SK-N-SH treated with all-trans-retinoic acid at 6 μM for 48 hours (cell line): ENCODE measurements at regions not wholly inside any gene's neighbourhood (a gene's known extent, or its start where the extent isn't known, plus 50 kb on each side); places are given as distances from the start of the nearest gene placed in this dataset.

ENCODE experiments used
- ATAC-seq: fragments of 200-7000 bp; cut with Tn5 transposase; 3 replicates; pipeline ENCODE4 v1.9.1; 2020; ENCODE audit warnings: mild to moderate bottlenecking, moderate library complexity
- ARNTL ChIP-seq: fragments of 450-650 bp; formaldehyde crosslinking; IDR thresholded peaks from 2 replicates; pipeline ENCODE4 v1.5.0; 2020; ENCODE audit warnings: low read depth, mild to moderate bottlenecking, moderate library complexity, borderline replicate concordance
- BACH2 ChIP-seq: fragments of 250-450 bp; sonication (Bioruptor Pico); IDR thresholded peaks from 2 replicates; pipeline ENCODE4 v1.9.0; 2021; ENCODE audit warnings: mild to moderate bottlenecking, borderline replicate concordance
- CREB5 ChIP-seq: fragments of 250-450 bp; sonication (Bioruptor Pico); IDR thresholded peaks from 2 replicates; pipeline ENCODE4 v1.5.1; 2020; ENCODE audit warnings: low read depth, mild to moderate bottlenecking, moderate library complexity
- CSDC2 ChIP-seq: fragments of 250-450 bp; sonication (Bioruptor Pico); IDR thresholded peaks from 2 replicates; pipeline ENCODE4 v1.5.0; 2020; ENCODE audit warnings: mild to moderate bottlenecking, moderate library complexity
- ESRRG ChIP-seq: fragments of 250-450 bp; sonication (Bioruptor Pico); IDR thresholded peaks from 2 replicates; pipeline ENCODE4 v1.6.1; 2021; ENCODE audit warnings: mild to moderate bottlenecking
- GLIS3 ChIP-seq: fragments of 250-450 bp; sonication (Bioruptor Pico); IDR thresholded peaks from 2 replicates; pipeline ENCODE4 v1.5.0; 2020; ENCODE audit warnings: mild to moderate bottlenecking, moderate library complexity
- ISL1 ChIP-seq: fragments of 250-450 bp; sonication (Bioruptor Pico); IDR thresholded peaks from 2 replicates; pipeline ENCODE4 v2.1.2; 2022; ENCODE audit warnings: mild to moderate bottlenecking, moderate library complexity
- OSR1 ChIP-seq: fragments of 250-450 bp; sonication (Bioruptor Pico); IDR thresholded peaks from 2 replicates; pipeline ENCODE4 v1.8.0; 2022; ENCODE audit warnings: moderate library complexity, mild to moderate bottlenecking, inconsistent platforms
- PPARA ChIP-seq: fragments of 250-450 bp; sonication (Bioruptor Pico); IDR thresholded peaks from 2 replicates; pipeline ENCODE4 v1.5.0; 2020; ENCODE audit warnings: mild to moderate bottlenecking, borderline replicate concordance
- RARB ChIP-seq: fragments of 250-450 bp; sonication (Bioruptor Pico); IDR thresholded peaks from 2 replicates; pipeline ENCODE4 v1.8.0; 2021; ENCODE audit warnings: mild to moderate bottlenecking, moderate library complexity
- SNAI2 ChIP-seq: fragments of 250-450 bp; sonication (Bioruptor Pico); IDR thresholded peaks from 2 replicates; pipeline ENCODE4 v1.5.0; 2020; ENCODE audit warnings: mild to moderate bottlenecking, moderate library complexity
- TCF4 ChIP-seq: fragments of 250-450 bp; sonication (Bioruptor Pico); IDR thresholded peaks from 2 replicates; pipeline ENCODE4 v1.8.0; 2021; ENCODE audit warnings: mild to moderate bottlenecking, moderate library complexity, borderline replicate concordance
- TOX ChIP-seq: fragments of 250-450 bp; sonication (Bioruptor Pico); IDR thresholded peaks from 2 replicates; pipeline ENCODE4 v1.8.0; 2021; ENCODE audit warnings: mild to moderate bottlenecking, moderate library complexity, borderline replicate concordance
- TSHZ2 ChIP-seq: fragments of 250-450 bp; sonication (Bioruptor Pico); IDR thresholded peaks from 2 replicates; pipeline ENCODE4 v1.5.0; 2020; ENCODE audit warnings: mild to moderate bottlenecking, moderate library complexity
- ZC3H10 ChIP-seq: fragments of 250-450 bp; sonication (Bioruptor Pico); IDR thresholded peaks from 2 replicates; pipeline ENCODE4 v1.5.1; 2021; ENCODE audit warnings: mild to moderate bottlenecking, moderate library complexity
- ZFP3 ChIP-seq: fragments of 250-450 bp; sonication (Bioruptor Pico); IDR thresholded peaks from 2 replicates; pipeline ENCODE4 v1.5.0; 2020; ENCODE audit warnings: mild to moderate bottlenecking, moderate library complexity
- ZFP30 ChIP-seq: fragments of 450-650 bp; formaldehyde crosslinking; IDR thresholded peaks from 2 replicates; pipeline ENCODE4 v1.5.0; 2022; ENCODE audit warnings: mild to moderate bottlenecking, moderate library complexity
- ZNF70 ChIP-seq: fragments of 450-650 bp; formaldehyde crosslinking; IDR thresholded peaks from 2 replicates; pipeline ENCODE4 v1.5.0; 2020; ENCODE audit warnings: mild to moderate bottlenecking, moderate library complexity
- ZNF8 ChIP-seq: fragments of 450-650 bp; formaldehyde crosslinking; IDR thresholded peaks from 2 replicates; pipeline ENCODE4 v1.5.0; 2020; ENCODE audit warnings: mild to moderate bottlenecking, moderate library complexity
- TF ChIP-seq, protein P1 (sequence below): fragments of 250-450 bp; sonication (Bioruptor Pico); IDR thresholded peaks from 2 replicates; pipeline ENCODE4 v1.8.0; 2021; ENCODE audit warnings: low read depth, mild to moderate bottlenecking, moderate library complexity, borderline replicate concordance

DNA sequence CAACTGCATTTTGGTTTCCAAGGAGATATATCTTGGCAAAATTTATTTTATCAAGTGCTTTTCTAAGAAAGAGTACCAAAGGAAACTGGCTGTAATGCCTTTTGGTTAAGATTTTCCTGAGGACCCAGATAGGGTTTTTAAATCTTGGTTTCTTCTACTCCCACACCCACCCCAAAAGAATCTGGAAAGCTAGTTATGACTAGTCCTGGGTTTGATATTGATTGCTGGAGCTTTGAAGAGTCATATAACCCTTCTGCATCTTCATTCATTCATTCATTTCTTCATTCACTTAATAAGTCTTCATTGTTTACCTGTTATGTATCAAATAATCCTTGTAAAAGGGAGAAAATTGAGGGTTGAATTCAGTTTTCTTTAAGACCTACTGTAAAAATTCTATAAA is 425.2 kb downstream of the PCNX1 start:
- no peak for TF ChIP-seq OSR1 (CRISPR knock-in tag)
- TF ChIP-seq TCF4 = no peak
- no peak for TF ChIP-seq ISL1
- no peak for TF ChIP-seq PPARA
- TF ChIP-seq GLIS3 = no peak
- TF ChIP-seq TOX (CRISPR knock-in tag) = no peak
- no peak for TF ChIP-seq ZNF8 (CRISPR knock-in tag)
- TF ChIP-seq, protein P1, sequence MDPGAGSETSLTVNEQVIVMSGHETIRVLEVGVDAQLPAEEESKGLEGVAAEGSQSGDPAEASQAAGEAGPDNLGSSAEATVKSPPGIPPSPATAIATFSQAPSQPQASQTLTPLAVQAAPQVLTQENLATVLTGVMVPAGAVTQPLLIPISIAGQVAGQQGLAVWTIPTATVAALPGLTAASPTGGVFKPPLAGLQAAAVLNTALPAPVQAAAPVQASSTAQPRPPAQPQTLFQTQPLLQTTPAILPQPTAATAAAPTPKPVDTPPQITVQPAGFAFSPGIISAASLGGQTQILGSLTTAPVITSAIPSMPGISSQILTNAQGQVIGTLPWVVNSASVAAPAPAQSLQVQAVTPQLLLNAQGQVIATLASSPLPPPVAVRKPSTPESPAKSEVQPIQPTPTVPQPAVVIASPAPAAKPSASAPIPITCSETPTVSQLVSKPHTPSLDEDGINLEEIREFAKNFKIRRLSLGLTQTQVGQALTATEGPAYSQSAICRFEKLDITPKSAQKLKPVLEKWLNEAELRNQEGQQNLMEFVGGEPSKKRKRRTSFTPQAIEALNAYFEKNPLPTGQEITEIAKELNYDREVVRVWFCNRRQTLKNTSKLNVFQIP (CRISPR knock-in tag) = no peak
- TF ChIP-seq ZFP3 (CRISPR knock-in tag) = no peak
- TF ChIP-seq, all 23 proteins: peak for 0
- ATAC-seq = no peak

- no peak for ATAC-seq
- TF ChIP-seq ZNF8 (CRISPR knock-in tag) (no peak), TSHZ2 (CRISPR knock-in tag) (no peak), ARNTL (CRISPR knock-in tag) (no peak), GLIS3 (no peak), PPARA (no peak), ZC3H10 (CRISPR knock-in tag) (no peak), TCF4 (no peak), ISL1 (no peak), BACH2 (no peak), RARB (CRISPR knock-in tag) (no peak), CSDC2 (CRISPR knock-in tag) (no peak), ESRRG (CRISPR knock-in tag) (no peak), ZNF70 (CRISPR knock-in tag) (no peak)
Observed at GRCh38 chr14:71333705-71334104, 426.4 kb downstream of the PCNX1 start.

DNA sequence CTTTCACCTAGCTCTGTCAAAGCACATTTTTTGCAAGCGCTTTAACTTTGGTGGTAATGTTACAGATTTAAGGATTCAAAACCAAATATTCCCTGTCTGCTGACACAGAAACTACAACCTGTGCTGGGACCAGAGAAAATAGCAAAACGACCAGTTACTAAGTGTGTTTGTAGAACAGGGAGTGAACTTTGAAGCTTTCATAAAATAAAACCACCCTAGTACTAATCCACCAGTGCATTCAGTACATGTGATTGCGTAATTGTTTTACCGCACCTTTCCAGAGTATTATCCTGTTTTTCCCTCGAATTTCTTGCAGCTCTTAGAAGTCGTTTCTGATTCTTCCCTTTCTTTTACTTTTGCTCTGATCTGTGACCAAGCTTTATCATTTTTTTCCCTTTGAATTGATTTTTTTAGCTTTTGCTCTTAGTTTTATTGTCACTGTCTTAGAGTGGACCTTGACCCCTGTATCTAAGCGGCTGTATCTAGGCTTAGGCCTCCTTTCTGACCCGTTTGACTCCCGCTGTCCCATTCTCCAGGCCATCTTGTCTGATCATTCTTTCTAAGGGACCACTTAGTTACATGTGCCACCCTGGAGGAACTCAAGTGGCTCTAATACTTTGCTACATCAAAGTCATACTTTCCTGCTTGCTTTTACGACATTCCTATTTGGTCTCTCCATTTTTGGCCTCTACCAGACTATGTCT is 429.4 kb downstream of the PCNX1 start:
- TF ChIP-seq ESRRG (CRISPR knock-in tag) (no peak), GLIS3 (no peak), SNAI2 (CRISPR knock-in tag) (no peak), ZFP3 (CRISPR knock-in tag) (no peak), CREB5 (CRISPR knock-in tag) (no peak), TSHZ2 (CRISPR knock-in tag) (no peak), ZNF70 (CRISPR knock-in tag) (no peak), ISL1 (no peak), ZFP30 (CRISPR knock-in tag) (no peak), CSDC2 (CRISPR knock-in tag) (no peak)
- TF ChIP-seq, protein P1 (CRISPR knock-in tag) = no peak
- no peak for ATAC-seq
